Activated CD4-positive, CD25-positive, alpha-beta regulatory T cell treated with anti-CD3 and anti-CD28 coated beads, Interleukin-2, amount 50 U/mL, for 72 hours (primary cell): ENCODE measurements at regions not wholly inside any gene's neighbourhood (a gene's known extent, or its start where the extent isn't known, plus 50 kb on each side); places are given as distances from the start of the nearest gene placed in this dataset.

ENCODE experiments used
- DNase-seq: peaks from one replicate; pipeline ENCODE4 v3.0.0; 2021

GRCh38 chr2:5991305-5991968 is 299.3 kb downstream of the SOX11 start:
- no peak for DNase-seq

- DNase-seq, result no peak
Measured at GRCh38 chr2:5995832-5996231, 303.6 kb downstream of the SOX11 start.

GRCh38 chr2:6008186-6008585 is 316.0 kb downstream of the SOX11 start:
- DNase-seq, result no peak

GRCh38 chr2:6008726-6009125 is 316.5 kb downstream of the SOX11 start:
- DNase-seq, result no peak

- no peak for DNase-seq
Measured at GRCh38 chr2:6010163-6010562, 318.0 kb downstream of the SOX11 start.

- DNase-seq, result no peak
Measured at GRCh38 chr2:6011921-6012320, 319.7 kb downstream of the SOX11 start.

- no peak for DNase-seq
Measured at GRCh38 chr2:6017736-6018286, 325.6 kb downstream of the SOX11 start.

GRCh38 chr2:6024229-6024628 is 332.0 kb downstream of the SOX11 start:
- no peak for DNase-seq

- DNase-seq, result no peak
Measured at GRCh38 chr2:6024784-6025183, 332.6 kb downstream of the SOX11 start.

GRCh38 chr2:6025391-6025790 is 333.2 kb downstream of the SOX11 start:
- no peak for DNase-seq

GRCh38 chr2:6027066-6027465 is 334.9 kb downstream of the SOX11 start:
- DNase-seq, result no peak

GRCh38 chr2:6031200-6031867 is 339.1 kb downstream of the SOX11 start:
- no peak for DNase-seq

- no peak for DNase-seq
Measured at GRCh38 chr2:6036211-6036610, 344.0 kb downstream of the SOX11 start.

- DNase-seq, result no peak
Measured at GRCh38 chr2:6043238-6043637, 351.1 kb downstream of the SOX11 start.

GRCh38 chr2:6052649-6053048 is 360.5 kb downstream of the SOX11 start:
- DNase-seq, result no peak

GRCh38 chr2:6053743-6054142 is 361.6 kb downstream of the SOX11 start:
- DNase-seq, result no peak

GRCh38 chr2:6054161-6054671 is 362.0 kb downstream of the SOX11 start:
- DNase-seq, result no peak

GRCh38 chr2:6060992-6061663 is 368.9 kb downstream of the SOX11 start:
- no peak for DNase-seq

- no peak for DNase-seq
Measured at GRCh38 chr2:6064757-6065156, 372.6 kb downstream of the SOX11 start.

GRCh38 chr2:6065703-6066102 is 373.5 kb downstream of the SOX11 start:
- no peak for DNase-seq

- DNase-seq, result no peak
Measured at GRCh38 chr2:6067089-6067488, 374.9 kb downstream of the SOX11 start.

- no peak for DNase-seq
Measured at GRCh38 chr2:6067806-6068205, 375.6 kb downstream of the SOX11 start.

GRCh38 chr2:6068429-6068828 is 376.2 kb downstream of the SOX11 start:
- DNase-seq, result no peak

- no peak for DNase-seq
Measured at GRCh38 chr2:6069381-6069780, 377.2 kb downstream of the SOX11 start.
